ENCODE measurements at regions not wholly inside any gene's neighbourhood (a gene's known extent, or its start where the extent isn't known, plus 50 kb on each side); places are given as distances from the start of the nearest gene placed in this dataset.
A peak's percentile ranks its signal among the peaks of the same experiment; 100 is the strongest.
"Not testable (repeated sequence)": the region's sequence is repeated elsewhere in the genome, so short reads cannot be mapped to it uniquely, and the experiment has no call there.

DNA sequence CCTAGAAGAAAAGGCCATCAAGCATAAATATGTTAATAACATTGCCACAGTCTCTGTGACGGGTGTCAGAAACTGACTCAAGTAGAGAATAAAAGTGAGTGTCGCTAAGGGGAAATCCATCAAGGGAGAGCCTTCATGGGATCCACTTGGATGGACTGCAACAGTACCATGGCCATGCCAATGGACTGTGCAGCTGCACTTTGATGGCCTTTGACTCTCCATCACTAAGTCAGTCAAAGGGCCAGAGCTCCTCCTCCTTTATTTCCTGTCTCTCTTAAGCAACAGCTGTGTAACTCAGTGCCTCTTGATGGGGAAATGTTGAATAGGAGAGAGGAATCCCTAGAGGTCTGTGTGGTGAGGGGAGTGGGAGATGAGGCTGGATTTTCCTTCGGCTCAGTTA lies 335.2 kb downstream of the BMP4 start:
- no peak for DNase-seq
- Mint-ChIP-seq H3K27me3 (ENCODE audit: low read depth, poor library complexity) (peaks cover 9% of the 10 kb centered on the region), H3K4me3 (no peak overlapping the region), H3K36me3 (ENCODE audit: low read depth) (peaks cover under 1% of the 10 kb centered on the region), H3K9me3 (peaks cover 1% of the 10 kb centered on the region), H3K4me1 (peaks cover 39% of the 10 kb centered on the region), H3K27ac (no peak overlapping the region)
- TF ChIP-seq, protein P1, sequence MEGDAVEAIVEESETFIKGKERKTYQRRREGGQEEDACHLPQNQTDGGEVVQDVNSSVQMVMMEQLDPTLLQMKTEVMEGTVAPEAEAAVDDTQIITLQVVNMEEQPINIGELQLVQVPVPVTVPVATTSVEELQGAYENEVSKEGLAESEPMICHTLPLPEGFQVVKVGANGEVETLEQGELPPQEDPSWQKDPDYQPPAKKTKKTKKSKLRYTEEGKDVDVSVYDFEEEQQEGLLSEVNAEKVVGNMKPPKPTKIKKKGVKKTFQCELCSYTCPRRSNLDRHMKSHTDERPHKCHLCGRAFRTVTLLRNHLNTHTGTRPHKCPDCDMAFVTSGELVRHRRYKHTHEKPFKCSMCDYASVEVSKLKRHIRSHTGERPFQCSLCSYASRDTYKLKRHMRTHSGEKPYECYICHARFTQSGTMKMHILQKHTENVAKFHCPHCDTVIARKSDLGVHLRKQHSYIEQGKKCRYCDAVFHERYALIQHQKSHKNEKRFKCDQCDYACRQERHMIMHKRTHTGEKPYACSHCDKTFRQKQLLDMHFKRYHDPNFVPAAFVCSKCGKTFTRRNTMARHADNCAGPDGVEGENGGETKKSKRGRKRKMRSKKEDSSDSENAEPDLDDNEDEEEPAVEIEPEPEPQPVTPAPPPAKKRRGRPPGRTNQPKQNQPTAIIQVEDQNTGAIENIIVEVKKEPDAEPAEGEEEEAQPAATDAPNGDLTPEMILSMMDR (IDR thresholded peaks at IDR 0.05), result no peak

DNA sequence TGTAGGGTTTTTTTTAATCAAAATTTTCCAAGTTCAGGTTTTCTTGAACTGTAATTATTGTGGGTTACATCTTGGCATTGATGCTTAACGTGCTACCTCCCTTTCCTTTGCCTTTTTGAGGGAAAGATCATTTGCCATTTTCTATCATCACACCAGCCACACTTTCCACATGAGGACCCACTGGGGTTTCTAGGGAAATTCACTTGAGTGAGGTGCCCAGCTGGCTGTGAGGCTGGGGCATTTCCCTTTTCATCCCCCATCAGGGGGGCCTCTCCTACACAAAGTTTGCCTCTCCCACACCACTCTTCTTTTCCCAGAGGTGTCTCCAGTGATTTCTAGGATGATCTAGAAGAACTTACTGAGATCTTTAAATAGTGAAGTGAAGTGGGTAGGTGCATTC lies 335.7 kb downstream of the BMP4 start:
- peaks cover 9% of the 10 kb centered on the region for H3K27me3 Mint-ChIP-seq (ENCODE audit: low read depth, poor library complexity)
- TF ChIP-seq, protein P1 (IDR thresholded peaks at IDR 0.05), result no peak
- DNase-seq, result no peak
- H3K27ac Mint-ChIP-seq, result no peak overlapping the region
- H3K4me1 Mint-ChIP-seq, result peaks cover 39% of the 10 kb centered on the region
- H3K4me3 Mint-ChIP-seq, result no peak overlapping the region
- H3K9me3 Mint-ChIP-seq, result no peaks in the 10 kb centered on the region
- no peaks in the 10 kb centered on the region for H3K36me3 Mint-ChIP-seq (ENCODE audit: low read depth)

DNA sequence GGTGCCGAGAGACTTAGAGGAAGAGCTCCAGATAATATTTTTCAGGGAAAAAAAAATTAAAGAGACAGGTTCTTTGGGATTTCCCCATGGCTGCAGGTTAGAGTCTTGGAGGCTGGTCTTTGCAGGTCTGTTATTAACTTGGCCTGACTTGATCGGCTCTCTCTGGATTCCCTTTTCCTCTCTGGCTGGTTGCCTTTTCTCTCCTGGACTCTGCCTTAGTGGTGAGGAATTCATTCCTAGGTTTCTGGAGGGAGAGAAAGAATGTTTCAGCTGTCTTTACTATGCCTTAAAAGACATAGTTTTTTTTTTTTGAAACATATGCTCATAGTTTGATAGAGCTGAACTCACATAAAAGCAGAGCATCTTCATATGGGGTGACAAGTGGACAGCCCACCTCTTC lies 336.3 kb downstream of the BMP4 start:
- Mint-ChIP-seq H3K27ac (no peak overlapping the region), H3K36me3 (ENCODE audit: low read depth) (no peaks in the 10 kb centered on the region), H3K9me3 (no peaks in the 10 kb centered on the region), H3K27me3 (ENCODE audit: low read depth, poor library complexity) (peaks cover 9% of the 10 kb centered on the region), H3K4me3 (no peak overlapping the region), H3K4me1 (peaks cover 39% of the 10 kb centered on the region)
- no peak for DNase-seq
- TF ChIP-seq, protein P1 (IDR thresholded peaks at IDR 0.05), result no peak

DNA sequence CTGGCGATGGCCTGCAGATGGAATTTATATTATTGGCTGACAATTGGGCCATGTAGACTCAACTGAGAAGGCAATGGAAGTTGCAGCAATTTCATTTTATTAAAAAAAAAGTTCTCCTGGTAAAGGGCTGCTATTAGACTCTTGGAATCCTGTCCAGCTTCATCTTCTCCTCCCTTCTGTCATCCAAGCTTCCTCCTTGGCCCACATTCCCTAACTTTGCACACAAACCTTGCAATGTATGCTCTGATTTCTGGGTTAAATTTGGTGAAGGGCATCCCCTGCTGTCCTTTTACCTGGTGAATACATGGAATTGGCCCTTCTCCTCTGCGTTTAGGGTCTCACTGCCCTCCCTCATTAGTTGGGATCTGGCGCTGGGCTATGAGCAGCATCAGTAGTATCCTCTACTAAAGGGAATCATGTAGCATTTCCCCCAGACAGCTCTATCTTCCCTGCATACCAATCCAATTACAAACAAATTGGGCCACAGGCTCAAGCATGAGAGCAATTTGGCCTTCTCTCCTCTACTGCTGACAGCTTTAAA lies 336.9 kb downstream of the BMP4 start:
- H3K27ac Mint-ChIP-seq, result peak overlapping the region; percentile 63
- H3K36me3 Mint-ChIP-seq (ENCODE audit: low read depth), result no peaks in the 10 kb centered on the region
- no peak overlapping the region for H3K4me3 Mint-ChIP-seq
- H3K9me3 Mint-ChIP-seq, result no peaks in the 10 kb centered on the region
- no peak for DNase-seq
- H3K4me1 Mint-ChIP-seq, result peaks cover 37% of the 10 kb centered on the region
- peaks cover 9% of the 10 kb centered on the region for H3K27me3 Mint-ChIP-seq (ENCODE audit: low read depth, poor library complexity)
- TF ChIP-seq, protein P1 (IDR thresholded peaks at IDR 0.05), result no peak

DNA sequence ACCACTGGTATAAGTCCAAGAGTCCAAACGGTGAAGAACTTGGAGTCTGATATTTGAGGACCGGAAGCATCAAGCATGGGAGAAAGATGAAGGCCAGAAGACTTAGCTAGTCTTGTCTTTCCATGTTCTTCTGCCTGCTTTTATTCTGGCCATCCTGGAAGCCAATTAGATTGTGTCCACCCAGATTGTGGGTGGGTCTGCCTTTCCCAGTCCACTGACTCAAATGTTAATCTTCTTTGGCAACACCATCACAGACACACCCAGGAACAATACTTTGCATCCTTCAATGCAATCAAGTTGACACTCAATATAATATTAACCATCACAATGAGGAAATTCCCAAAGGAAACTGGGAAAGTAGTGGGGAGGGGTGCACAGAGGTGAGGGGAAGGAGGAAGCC lies 340.1 kb downstream of the BMP4 start:
- Mint-ChIP-seq H3K9me3 (peaks cover 11% of the 10 kb centered on the region), H3K4me1 (peaks cover 33% of the 10 kb centered on the region)
- not testable (repeated sequence) for DNase-seq; H3K36me3 Mint-ChIP-seq (ENCODE audit: low read depth); H3K27me3 Mint-ChIP-seq (ENCODE audit: low read depth, poor library complexity); H3K4me3 Mint-ChIP-seq; H3K27ac Mint-ChIP-seq

DNA sequence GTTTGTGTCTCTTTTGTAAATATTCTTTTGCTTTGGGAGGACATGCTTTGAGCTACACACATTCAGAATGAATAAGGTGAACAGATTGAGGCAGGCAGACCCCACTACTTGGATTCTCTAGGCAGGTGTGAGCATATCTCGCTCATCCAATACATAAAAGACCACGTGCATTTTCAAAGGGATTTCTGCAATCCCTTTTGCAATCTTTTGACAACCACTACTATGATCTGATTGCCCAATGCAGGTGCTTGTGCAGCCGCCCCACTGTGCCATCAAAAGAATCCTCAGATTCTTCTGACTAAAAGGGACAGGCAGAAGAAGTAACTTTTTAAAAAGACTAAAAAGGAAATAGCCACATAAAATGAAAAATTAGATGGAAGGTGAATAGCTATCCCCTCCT lies 341.4 kb downstream of the BMP4 start:
- H3K36me3 Mint-ChIP-seq (ENCODE audit: low read depth), result no peaks in the 10 kb centered on the region
- no peak overlapping the region for H3K27ac Mint-ChIP-seq
- H3K4me3 Mint-ChIP-seq, result no peak overlapping the region
- no peak for DNase-seq
- TF ChIP-seq, protein P1 (IDR thresholded peaks at IDR 0.05), result no peak
- H3K27me3 Mint-ChIP-seq (ENCODE audit: low read depth, poor library complexity), result peaks cover 6% of the 10 kb centered on the region
- peaks cover 21% of the 10 kb centered on the region for H3K4me1 Mint-ChIP-seq
- H3K9me3 Mint-ChIP-seq, result peaks cover 13% of the 10 kb centered on the region
